Uterus (tissue), 2 donors: ENCODE measurements at regions not wholly inside any gene's neighbourhood (a gene's known extent, or its start where the extent isn't known, plus 50 kb on each side); places are given as distances from the start of the nearest gene placed in this dataset.

ENCODE experiments used
- CTCF ChIP-seq, 4 experiments: fragments of 200-600 bp in 2 of 4; fragments of 450-650 bp in 2 of 4; sonication (generic) in 2 of 4; IDR thresholded peaks; one replicate each; pipeline ENCODE4 v1.5.1; 2016 to 2019; ENCODE audit warnings: antibody characterized with exemption in 4 of 4, mild to moderate bottlenecking in 2 of 4, moderate library complexity in 1 of 4
- POLR2A ChIP-seq, 2 donors: fragments of 450-650 bp; IDR thresholded peaks; one replicate each; pipeline ENCODE4 v1.6.1; 2016; ENCODE audit warnings: antibody characterized with exemption in 2 of 2, mild to moderate bottlenecking in 1 of 2, moderate library complexity in 1 of 2

GRCh38 chr11:114773541-114774338, 95.4 kb downstream of the NXPE2 start:
- no peak for TF ChIP-seq POLR2A (IDR thresholded peaks at IDR 0.05)
- TF ChIP-seq CTCF (IDR thresholded peaks at IDR 0.05): no peak
